ENCODE measurements at regions not wholly inside any gene's neighbourhood (a gene's known extent, or its start where the extent isn't known, plus 50 kb on each side); places are given as distances from the start of the nearest gene placed in this dataset.
"Not testable (repeated sequence)": the region's sequence is repeated elsewhere in the genome, so short reads cannot be mapped to it uniquely, and the experiment has no call there.

DNA sequence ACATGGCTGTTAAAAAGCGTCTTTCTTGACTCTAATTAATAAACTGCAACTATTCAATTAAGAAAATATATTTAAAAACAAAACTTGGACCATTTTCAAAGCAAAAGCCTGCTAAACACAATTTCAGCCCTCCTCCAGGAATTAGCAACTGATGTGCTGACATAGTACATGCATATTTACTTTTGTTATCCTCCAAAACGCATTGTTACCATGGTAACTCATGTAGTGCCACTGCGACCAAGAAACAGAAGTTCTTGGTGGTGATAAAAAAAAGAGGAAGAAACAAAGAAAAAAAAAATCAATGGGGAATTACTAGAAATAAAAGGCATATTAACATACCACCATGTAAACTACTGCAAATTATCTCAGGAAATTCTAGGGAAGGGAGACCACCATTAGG, 793.4 kb upstream of the CDH8 start:
- no peak for DNase-seq (ENCODE audit: low read depth in 4 of 4, low spot score in 3 of 4)

DNA sequence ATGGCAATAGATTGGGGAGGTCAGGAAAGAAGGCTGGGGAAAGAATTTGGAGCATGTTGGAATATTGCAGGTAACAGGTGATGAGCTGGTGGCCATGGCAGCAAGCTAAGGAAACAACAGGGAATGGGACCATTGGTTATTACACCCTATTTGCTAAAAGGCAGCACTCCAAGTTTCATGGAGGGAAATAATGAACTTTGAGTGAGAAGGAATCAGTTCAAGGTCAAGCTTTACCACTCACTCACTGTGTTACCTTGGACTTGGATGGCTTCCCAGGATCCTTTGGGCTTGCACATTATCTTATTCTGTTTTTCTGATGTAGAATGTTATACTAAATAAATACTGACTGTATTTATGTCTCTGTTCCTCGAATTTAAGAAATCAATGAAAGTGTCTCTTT, 792.8 kb upstream of the CDH8 start:
- no peak for DNase-seq (ENCODE audit: low read depth in 4 of 4, low spot score in 3 of 4)

DNA sequence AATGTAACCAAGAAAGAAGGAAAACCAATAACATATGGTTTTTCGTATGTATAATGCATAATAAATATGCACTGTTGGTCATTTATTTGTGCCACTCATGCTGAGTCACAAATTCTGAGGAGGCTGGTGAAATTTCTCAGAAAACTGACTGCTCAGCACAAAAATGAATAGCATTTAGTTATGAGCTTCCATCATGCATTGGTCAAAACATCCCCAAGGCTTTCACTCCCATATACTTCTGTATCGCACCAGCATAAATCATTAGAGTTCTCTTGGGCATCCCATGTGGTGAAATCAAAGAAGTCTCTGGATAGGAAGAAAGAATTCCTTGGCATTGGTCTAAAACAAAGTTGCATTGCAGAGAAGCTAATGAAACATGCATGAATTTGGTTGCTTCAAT, 785.6 kb upstream of the CDH8 start:
- no peak for DNase-seq (ENCODE audit: low read depth in 4 of 4, low spot score in 3 of 4)

DNA sequence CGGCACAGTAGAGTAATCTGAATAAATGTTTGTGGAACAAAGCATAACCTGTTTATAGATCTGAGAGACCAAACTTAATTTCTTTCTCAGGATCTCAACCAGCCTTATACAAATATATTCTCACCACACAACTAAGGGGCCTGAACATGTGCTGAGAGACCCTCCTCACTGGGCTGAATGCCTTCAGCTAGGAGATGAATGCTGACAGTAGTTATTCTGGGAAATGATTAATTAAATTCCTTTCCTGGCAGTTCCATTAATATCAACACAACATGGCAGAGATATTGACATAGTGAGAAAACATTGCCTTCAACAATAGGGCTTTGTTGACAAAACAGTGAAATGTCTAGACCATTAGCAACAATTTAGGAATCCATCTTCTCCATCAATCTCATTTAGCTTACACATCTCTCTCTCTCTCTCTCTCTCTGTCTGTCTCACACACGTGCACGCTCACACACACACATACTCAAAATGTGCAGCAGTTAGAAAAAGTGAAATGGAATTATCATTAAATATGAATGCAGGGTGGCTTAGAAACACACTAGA, 780.8 kb upstream of the CDH8 start:
- DNase-seq (ENCODE audit: low read depth in 4 of 4, low spot score in 3 of 4), result no peak

DNA sequence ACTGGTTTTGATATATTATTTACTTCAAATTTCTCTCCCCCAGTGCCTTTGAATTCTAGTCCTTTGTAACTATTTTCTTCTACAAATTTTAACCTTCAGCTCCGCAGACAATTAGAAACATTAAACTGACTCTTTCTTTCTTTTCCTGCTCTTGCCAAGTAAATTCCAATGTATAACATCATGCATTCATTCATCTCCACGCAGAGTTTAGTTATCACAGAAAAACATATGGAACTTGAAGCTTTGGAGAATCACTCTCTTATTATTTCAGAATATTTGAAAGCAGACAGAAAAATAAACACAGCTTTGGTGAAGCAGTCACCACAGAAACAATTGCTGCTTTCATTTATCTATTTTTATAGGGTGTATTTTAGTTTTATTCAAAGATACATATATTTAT, 778.7 kb upstream of the CDH8 start:
- DNase-seq (ENCODE audit: low read depth in 4 of 4, low spot score in 3 of 4), result no peak

DNA sequence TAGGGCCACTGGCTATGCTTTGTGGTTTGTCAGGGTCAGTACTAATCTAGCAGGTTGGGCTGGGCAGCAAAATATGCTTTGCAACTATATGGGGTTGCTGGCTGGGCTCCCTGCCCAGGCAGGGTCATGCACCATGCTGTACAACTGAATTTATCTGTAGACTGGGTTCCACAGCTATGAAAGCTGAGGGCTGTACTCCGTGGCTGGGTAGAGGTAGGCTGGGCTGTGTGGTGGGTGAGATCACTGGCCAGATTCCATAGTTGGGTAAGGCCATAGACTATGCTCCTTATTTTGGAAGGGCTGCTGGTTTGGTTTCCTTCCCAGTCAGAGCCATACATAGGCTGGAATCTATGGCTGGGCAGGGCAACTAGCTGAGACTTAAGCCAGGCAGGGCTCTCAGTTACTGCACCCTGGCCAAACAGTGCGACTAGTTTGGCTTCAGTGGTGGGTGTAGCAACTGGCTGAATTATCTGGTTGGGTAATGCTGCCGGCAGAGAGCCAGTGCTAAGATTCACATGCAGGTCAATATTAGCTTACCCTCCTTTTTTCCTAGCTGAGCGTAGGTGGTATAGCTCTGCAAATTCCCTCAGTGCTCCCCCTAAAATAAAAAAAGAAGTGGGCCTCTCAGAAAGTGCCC, 769.1 kb upstream of the CDH8 start:
- DNase-seq (ENCODE audit: low read depth in 4 of 4, low spot score in 3 of 4), result no peak

DNA sequence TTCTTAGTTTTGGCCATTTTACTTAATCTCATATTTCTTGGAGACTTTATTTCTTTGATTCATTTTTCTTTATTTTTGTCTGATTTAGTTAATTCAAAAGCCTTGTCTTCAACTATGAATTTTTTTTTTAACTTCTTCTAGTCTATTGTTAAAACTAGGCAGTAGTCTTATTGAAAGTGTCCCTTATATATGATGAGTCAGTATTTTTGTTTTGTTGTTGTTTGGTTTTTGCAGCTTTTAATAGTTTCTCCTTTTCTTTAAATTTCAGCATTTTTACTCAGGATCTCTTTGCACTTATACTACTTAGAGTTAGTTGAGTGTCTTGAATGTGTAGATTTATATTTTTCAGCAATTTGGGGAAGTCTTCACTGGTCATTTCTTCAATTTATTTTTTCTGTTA, 758.5 kb upstream of the CDH8 start:
- DNase-seq (ENCODE audit: low read depth in 4 of 4, low spot score in 3 of 4), result no peak

DNA sequence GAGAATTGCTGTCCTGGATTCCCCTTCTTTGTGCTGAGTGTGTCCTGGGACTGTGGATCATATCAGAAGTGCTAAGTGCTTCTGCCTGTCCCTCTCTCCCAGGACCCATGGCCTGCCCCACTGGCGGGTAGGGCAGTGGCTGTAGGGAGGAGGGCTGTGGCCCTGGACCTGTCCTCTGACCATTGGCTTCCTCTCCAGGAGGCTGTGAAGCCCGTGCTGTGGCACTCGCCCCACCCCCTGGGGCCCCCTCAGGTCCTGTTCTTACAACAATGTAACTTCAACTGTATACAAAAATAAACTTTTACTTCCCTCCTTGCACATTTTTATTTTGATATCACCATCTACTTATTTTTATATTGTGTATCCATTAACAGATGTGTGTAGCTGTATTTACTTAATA, 743.8 kb upstream of the CDH8 start:
- DNase-seq (ENCODE audit: low read depth in 4 of 4, low spot score in 3 of 4), result not testable (repeated sequence)

DNA sequence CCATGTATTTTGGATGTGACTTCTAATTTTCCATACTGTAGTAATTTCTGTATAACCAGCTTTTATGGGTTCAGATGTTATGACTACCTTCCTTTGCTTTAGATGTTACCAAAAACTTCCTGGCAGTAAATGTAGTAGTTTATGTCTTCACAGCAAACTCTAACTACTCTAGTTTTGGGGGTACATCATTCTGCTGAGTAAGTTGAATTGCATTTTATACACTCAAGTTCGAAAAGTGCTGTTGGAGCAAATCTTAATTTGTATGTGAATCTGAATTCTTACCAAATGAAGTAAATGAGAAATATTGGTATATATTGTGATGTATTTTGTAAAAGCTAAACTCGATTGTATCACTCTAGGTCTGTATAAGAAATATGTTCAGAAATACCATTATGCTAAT, 728.3 kb upstream of the CDH8 start:
- no peak for DNase-seq (ENCODE audit: low read depth in 4 of 4, low spot score in 3 of 4)

DNA sequence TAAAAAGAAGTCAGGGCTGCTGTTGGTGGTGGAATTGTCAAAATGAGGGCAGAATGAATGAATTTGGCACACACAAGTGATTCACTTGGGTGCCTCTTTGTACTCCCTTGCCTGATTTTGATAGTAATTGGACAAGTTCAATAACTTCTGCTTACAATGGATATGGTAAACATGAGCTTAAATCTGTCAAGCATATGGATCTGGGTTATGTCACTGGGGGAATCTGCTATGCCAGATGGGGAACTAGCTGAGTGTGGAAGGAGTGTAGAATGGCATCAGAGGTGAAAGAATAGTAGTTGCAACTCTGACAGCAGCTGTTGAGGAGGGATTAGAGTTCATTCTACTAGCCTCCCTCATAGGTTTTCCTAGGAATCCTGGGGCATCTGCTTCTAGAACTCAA, 724.2 kb upstream of the CDH8 start:
- no peak for DNase-seq (ENCODE audit: low read depth in 4 of 4, low spot score in 3 of 4)

DNA sequence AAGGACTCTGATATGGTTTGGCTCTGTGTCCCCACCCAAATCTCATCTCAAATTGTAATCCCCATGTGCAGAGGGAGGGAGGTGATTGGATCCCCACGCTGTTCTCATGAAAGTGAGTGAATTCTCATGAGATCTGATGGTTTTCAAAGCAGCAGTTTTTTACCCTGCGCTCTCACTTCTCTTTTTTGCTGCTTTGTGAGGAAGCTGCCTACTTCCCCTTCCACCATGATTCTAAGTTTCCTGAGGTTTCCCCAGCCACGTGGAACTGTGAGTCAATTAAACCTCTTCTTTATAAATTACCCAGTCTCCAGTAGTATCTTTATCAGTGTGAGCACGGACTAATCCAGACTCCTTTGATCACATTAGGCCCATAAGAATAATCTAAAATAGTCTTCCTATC, 719.7 kb upstream of the CDH8 start:
- DNase-seq (ENCODE audit: low read depth in 4 of 4, low spot score in 3 of 4), result no peak

DNA sequence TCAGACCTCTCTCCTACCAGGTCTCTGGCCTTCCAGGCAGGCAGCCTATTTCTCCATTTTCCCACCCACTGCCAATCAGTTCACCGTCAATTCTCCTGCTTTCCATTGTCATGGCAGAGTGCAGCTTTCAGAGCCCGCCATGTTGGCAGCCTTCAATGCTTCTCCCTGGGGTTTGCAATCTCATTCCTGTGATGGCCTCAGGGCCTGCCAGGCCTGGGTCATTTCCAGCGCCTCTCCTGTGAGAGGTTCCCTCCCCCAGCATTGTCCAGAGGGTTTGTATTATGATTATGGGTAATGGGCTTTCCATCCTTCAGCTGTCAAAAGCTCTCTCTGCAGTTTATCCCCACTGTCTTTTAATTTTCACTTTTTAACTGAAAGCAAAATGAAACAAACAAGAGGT, 716.6 kb upstream of the CDH8 start:
- no peak for DNase-seq (ENCODE audit: low read depth in 4 of 4, low spot score in 3 of 4)

DNA sequence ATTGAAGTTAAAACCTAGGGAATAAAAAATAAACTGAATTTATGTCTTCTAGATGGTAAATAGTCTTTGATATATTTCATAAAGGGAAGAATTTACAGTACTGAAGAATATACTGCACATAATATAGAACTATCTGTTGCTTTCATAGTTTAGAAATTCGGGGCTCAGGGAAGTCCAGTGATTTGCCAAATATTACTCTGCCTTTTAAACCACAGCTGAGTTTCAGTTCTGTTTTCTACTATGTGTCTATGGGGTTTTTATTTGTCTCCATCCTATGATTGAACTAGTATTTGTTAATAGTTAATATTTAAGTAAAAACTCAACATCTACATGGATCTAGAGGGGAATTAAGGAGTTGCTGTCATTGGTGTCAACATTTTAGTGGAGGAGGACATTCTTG, 715.0 kb upstream of the CDH8 start:
- no peak for DNase-seq (ENCODE audit: low read depth in 4 of 4, low spot score in 3 of 4)

DNA sequence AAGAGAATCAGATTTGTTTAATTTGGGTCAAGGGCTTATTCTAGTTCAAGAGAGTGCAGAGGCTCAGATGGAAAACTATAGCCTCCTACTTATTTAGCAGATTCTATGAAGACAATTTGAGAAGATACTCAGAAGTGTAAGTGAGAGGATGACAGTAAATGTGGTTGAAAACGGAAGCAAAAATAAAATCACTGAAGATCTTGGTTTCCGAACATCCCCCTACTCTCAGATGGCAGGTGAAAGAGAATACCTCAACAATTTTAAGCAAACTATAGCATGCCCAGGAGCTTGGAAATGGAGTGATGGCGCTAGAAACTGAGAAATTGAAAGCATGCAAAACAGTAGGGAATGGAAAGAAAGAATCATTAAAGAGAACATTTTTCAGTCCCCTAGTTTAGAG, 705.5 kb upstream of the CDH8 start:
- DNase-seq (ENCODE audit: low read depth in 4 of 4, low spot score in 3 of 4), result no peak

DNA sequence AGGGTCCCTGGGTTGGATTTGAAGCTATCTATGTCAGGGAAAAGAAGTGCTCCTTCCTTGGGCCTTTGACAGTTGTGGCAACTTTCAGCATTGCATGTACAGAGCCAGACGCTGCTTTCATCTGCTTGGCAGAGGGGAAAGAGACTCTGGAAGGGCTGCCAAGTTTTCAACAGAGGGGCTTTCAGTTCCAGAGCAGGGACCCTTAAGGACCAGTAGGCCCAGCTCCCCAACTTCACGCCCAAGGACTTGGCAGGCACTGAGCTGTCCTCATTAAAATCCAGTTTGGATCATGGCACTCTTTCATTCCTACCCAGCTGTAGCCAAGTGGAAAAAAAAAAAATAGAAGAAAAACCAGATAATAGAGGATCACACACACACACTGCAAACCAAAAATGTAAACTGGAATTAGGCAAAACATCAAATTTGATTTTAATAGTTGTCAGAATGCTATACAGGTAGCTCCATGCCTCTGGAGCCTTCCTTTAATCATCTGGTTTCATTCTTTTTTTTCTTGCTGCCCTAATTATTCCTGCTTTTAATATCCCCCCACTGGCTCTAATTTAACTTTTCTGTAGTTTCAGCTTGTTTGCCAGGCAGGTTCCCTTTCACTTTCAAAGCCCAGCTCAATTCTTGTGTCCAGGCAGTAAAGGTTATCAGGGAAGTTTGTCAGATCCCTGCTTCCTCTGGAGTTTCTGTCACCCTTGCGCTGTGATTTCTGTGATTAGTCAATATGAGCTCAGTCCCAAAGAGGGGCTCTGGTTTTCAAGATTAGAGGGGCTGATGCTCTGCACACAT, 702.6 kb upstream of the CDH8 start:
- DNase-seq (ENCODE audit: low read depth in 4 of 4, low spot score in 3 of 4), result no peak

DNA sequence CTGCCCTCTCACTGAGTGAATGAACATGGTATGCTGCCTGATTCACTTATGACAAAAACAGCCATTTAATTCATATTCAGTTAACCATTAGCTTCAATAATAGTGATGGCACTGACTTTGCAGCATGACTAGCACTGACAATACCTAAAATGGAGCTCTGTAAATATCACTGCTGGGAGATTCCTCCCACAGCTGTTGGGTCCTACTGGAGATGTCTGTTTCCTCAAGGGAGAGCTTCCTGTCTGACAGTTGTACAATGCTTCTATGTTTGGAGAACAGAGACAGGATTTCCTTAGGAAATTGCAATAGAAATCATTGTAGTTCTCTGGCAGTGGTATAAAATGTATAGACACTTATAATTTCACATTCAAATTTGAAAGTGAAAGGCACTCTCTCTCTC, 695.9 kb upstream of the CDH8 start:
- DNase-seq (ENCODE audit: low read depth in 4 of 4, low spot score in 3 of 4), result no peak

DNA sequence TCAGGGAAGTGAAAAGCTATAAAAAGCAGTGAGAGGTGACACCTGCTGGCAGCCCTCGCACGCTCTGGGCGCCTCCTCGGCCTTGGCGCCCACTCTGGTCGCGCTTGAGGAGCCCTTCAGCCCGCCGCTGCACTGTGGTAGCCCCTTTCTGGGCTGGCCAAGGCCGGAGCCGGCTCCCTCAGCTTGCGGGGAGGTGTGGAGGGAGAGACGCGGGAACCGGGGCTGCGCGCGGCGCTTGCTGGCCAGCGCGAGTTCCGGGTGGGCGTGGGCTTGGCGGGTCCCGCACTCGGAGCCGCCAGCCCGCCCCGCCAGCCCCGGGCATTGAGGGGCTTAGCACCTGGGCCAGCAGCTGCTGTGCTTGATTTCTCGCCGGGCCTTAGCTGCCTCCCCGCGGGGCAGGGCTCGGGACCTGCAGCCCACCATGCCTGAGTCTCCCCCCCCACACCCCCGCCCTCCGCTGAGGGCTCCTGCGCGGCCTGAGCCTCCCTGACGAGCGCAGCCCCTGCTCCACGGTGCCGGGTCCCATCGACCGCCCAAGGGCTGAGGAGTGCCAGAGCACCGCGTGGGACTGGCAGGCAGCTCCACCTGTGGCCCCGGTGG, 688.5 kb upstream of the CDH8 start:
- DNase-seq (ENCODE audit: low read depth in 4 of 4, low spot score in 3 of 4), result not testable (repeated sequence)

DNA sequence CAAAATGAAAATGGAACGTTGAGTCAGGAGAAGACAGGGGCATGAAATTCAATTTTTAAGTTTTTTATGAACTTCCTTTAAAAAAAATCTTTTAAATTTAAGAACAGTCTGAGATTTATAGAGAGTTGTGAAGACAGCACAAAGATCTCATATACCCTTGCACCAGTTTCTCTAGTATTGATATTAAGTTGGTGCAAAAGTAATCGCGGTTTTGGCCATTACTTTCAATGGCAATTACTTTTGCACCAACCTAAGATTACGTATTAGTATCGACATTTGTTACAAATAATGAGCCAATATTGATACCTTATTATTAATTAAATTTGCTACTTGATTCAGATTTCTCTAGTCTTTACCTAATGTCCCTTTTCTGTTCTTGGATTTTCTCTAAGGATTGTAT, 684.4 kb upstream of the CDH8 start:
- no peak for DNase-seq (ENCODE audit: low read depth in 4 of 4, low spot score in 3 of 4)

DNA sequence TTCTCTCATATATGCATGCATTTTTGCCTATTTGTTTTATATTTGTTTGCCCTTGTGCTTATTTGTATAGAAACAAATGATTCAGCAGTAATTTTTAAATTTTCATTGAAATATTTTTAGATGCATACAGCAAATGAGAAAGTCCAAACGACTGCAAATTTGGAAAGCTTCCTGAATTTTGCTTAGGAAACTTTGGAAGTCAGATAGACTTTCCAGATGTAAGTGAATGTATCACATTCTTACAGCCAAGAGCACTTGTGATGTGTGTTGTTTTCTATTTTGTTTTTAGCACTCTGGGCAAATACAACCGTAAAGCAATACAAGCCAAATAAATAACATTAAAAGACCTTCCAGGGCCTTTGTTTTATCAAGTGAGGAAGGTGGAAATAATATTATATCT, 680.8 kb upstream of the CDH8 start:
- no peak for DNase-seq (ENCODE audit: low read depth in 4 of 4, low spot score in 3 of 4)

DNA sequence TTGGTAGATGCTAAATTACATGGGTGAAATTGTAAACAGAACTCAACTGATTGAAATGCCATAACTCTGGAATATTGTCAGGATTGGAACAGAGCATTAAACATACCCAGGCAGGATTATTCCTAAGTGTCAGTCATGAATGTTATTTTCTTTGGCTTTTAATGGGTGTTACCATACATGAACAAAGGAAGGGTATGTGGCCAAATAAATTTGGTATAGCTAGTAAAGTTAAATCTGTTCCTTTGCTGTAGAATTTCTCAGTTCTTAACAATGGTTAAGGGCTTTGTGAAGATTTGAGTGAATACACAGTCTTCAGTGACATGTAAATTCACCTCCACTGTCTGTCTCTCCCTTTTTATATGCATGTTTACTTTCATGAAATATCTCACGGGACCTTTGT, 679.5 kb upstream of the CDH8 start:
- DNase-seq (ENCODE audit: low read depth in 4 of 4, low spot score in 3 of 4), result no peak

DNA sequence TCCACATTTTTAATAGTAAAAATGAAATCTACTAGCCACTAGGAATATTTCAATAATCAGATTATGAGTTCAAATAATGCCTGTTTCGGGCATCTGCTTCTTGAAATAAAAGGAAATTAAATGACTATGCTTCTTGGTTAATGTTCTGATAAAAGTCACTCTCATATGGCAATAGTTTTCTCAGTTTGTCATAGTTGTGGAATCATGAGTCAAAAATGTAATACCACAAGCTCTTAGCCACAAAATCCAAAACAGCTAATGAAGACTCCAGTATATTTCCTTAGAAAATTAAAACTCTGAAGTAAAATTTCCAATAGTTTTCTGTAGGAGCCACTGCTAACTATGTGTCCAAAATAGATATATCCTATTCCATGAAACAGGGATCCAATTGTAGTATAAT, 676.3 kb upstream of the CDH8 start:
- no peak for DNase-seq (ENCODE audit: low read depth in 4 of 4, low spot score in 3 of 4)

DNA sequence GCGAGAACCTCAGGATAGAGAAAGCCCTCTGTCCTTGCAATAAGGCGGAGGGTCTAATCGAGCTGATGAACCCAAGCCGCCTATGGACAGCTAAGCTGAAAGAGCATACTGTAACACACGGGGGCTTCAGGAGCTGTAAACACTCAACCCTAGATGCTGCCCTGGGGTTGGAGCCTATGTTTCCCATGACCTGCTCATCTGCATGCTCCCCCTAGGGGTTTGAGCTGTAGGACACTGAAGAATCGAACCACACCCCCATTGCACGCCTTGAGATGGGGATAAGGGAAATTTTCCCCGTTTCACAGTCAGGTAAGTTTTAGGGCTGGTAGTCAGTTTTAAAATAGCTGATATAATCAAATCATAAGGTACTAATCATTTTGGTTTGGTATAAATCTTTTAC, 675.6 kb upstream of the CDH8 start:
- DNase-seq (ENCODE audit: low read depth in 4 of 4, low spot score in 3 of 4), result no peak

Data from right renal pelvis (tissue), 4 donors.